NCI-H2081 treated with DMSO at 0.1 percent for 48 hours (cell line): ENCODE measurements at regions not wholly inside any gene's neighbourhood (a gene's known extent, or its start where the extent isn't known, plus 50 kb on each side); places are given as distances from the start of the nearest gene placed in this dataset.
A peak's percentile ranks its signal among the peaks of the same experiment; 100 is the strongest.

ENCODE experiments used
- DNase-seq: peaks from one replicate; lab custom pipeline; 2025; lab: John Stamatoyannopoulos, UW

DNA sequence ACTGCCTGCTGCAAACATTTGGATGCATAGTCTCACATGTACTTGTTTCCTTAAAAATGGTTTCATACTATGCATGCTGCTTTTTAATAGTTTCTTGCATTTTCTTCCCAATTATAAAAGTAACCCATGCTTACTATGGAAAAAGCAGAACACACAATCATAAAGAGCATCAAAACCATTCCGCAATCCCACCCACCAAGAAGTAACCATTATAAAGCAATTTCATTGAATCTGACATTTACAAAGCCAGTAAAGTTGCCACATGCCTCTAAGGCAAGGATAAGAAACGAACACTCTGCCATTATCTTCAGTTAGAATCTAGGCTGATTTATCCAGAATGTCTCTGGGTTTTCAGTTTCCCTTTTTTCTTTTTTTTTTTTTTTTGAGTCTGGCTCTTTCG lies 92.7 kb upstream of the OSMR start:
- no peak for DNase-seq

DNA sequence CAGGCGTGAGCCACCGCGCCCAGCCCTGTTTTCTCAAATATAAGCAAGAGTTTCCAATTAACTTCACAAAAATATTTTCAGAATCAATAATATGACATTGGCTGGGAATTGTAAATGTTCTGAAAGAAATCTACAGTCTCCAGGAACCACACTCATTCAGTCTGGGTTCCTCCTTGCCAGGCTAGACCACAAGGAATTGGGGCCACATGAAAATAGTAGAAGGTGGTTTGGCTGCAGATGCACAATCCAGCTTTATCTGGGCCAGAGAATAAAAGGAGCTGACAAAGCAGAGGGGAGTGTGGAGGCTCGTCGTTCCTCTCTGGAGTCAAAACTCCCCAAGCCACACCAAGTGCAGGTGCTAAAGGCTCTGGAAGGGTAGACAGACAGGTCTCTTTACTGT lies 92.0 kb upstream of the OSMR start:
- no peak for DNase-seq

DNA sequence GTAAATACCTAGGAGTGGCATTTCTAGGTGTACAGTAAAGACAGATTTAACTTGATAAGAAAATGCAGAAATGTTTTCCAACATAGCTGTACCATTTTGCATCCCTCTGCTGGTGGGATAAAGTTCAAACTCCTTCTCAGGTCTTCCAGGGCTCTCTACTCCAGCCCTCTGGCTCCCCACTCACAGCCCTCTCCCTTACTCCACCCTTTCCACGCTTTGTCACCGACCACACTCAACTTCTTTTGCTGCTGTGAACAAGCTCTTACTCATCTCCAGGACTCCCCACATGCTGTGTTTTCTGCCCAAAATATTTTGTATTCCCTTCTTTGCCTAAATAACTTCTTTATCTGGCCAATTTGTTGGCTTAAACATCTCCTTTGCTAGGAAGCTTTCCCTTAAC lies 90.6 kb upstream of the OSMR start:
- no peak for DNase-seq

GRCh38 chr5:38756068-38756467 lies 89.7 kb upstream of the OSMR start:
- no peak for DNase-seq

GRCh38 chr5:38757451-38758245 lies 88.2 kb upstream of the OSMR start:
- DNase-seq, result no peak

- DNase-seq, result no peak
Measured at GRCh38 chr5:38758774-38759600, 86.8 kb upstream of the OSMR start.

- no peak for DNase-seq
Measured at GRCh38 chr5:38764937-38765391, 80.8 kb upstream of the OSMR start.

GRCh38 chr5:38765399-38765861 lies 80.4 kb upstream of the OSMR start:
- DNase-seq, result no peak

DNA sequence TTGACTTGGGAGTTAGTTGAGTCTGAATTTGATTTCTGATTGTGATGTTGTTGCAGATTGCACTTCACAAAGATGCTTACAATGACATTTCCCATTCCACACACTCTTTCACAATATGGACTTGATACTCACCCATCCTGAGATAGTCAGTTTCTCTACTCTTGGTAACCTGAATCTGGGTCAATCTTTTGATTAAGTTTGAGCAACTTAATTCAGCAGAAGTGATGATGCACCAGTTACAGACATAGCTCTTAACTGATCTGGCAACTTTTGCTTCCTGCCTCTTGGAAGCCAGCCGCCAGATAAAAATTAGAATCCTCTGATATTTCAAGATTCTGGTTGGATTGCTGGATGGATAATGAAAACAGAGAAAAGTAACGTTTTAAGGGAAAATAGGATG lies 79.7 kb upstream of the OSMR start:
- no peak for DNase-seq

- no peak for DNase-seq
Measured at GRCh38 chr5:38768412-38769211, 77.2 kb upstream of the OSMR start.

- DNase-seq, result no peak
Measured at GRCh38 chr5:38772471-38772870, 73.3 kb upstream of the OSMR start.

DNA sequence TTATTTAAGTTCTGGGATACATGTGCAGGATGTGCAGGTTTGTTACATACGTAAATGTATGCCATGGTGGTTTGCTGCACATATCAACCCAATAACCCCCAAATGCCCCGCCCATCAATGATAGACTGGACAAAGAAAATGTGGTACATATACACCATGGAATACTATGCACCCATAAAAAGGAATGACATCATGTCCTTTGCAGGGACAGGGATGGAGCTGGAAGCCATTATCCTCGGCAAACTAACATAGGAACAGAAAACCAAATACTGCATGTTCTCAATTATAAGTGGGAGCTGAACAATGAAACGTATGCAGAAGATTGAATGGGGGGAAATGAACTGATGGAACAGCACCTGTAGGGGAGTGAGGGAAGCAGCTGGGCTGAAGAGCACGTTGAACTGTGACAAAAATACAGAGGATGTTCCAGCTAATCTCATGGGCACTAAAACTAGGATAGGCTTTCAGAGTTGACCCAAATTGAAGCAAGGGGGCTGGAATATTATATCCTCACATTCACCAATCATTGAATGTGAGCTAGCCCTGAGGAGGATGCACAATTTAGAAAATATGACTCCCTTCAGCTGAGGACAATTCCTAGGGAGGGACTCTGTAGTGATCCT lies 70.5 kb upstream of the OSMR start:
- DNase-seq, result no peak

- DNase-seq, result no peak
Measured at GRCh38 chr5:38776149-38776896, 69.5 kb upstream of the OSMR start.

DNA sequence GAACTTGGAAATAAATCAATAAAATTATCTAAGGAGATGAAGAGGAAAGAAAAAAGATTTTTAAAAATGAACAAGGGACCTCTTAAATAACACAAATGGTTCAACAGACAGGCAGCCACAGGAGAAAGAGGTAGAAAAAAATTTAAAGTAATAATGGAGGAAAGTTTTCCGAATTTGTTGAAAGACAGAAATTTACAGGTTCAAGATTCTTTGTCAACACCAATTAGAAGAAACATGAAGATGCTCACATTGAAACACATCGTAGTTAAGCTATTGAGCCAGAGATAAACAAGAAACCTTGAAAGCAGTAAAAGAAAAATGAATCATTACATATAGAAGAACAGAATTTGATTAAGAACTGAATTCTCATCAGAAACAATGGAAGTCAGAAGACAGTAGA lies 68.7 kb upstream of the OSMR start:
- no peak for DNase-seq

DNA sequence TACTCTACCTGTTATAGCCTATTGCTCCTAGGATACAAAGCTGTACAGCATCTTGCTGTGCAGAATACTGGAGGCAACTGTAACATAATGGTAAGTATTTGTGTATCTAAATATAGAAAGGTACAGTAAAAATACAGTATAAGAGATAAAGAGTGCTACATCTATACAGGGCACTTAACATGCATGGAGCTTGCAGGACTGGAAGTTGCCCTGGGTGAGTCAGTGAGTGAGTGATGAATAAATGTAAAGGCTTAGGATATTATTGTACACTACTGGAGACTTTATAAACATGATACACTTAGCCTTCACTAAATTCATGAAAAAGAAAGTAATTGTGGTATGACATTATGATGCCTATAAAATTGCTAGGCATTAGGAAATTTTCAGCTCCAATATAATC lies 65.5 kb upstream of the OSMR start:
- DNase-seq, result no peak

- DNase-seq, result no peak
Measured at GRCh38 chr5:38780945-38781344, 64.9 kb upstream of the OSMR start.

- DNase-seq, result no peak
Measured at GRCh38 chr5:38782180-38782835, 63.5 kb upstream of the OSMR start.

GRCh38 chr5:38783011-38783561 lies 62.7 kb upstream of the OSMR start:
- DNase-seq, result peak; percentile 94

DNA sequence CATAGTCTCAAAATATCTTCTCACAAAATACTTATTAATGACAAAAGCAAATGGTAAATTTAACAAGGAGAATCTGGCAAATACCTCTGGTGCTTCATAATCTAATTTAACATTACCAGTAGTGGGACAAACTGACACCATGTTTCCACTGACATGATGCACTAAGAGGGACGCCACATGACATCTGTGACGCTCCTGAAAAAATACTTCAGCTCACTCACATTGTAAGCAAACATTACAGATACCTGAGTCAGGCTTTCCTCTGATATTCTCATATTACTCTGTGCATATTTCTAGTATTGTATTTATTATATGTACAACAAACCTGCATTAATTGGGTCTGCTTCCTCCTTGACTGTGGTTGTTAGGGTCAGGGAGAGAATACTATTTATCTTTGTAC lies 56.7 kb upstream of the OSMR start:
- no peak for DNase-seq

DNA sequence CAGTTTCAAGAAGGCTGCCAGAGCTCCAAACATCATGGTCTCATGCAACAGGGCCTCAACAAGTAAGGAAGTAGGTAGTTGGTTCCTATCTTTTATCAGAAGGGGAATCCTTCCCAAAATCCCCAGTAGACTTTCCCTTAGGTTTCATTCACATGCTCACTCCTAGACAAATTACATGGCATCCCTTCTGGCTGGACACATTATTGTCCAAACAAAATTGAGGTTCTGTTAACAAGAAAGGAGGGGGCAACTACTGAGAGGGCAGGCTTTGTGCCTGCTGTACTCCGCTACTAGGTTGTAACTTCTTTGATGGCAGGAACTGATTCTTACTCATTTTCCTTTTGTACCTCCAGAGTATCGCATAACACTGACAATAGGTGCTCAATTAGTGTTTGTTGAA lies 56.0 kb upstream of the OSMR start:
- DNase-seq, result no peak
